HG03439 (cell line): ENCODE measurements at regions not wholly inside any gene's neighbourhood (a gene's known extent, or its start where the extent isn't known, plus 50 kb on each side); places are given as distances from the start of the nearest gene placed in this dataset.
A peak's percentile ranks its signal among the peaks of the same experiment; 100 is the strongest.

Experiments
- ATAC-seq: cut with Tn5 transposase; IDR thresholded peaks from one replicate; pipeline ENCODE4 v1.9.1; 2021; ENCODE audit warnings: mild to moderate bottlenecking, moderate library complexity; ENCODE audit not compliant: unreplicated experiment

GRCh38 chr1:193631306-193631705 is 444.9 kb upstream of the B3GALT2 start:
- ATAC-seq = no peak

- ATAC-seq = no peak
These were observed 443.5 kb upstream of the B3GALT2 start for GRCh38 chr1:193629875-193630274.

- no peak for ATAC-seq
These were observed 440.3 kb upstream of the B3GALT2 start for GRCh38 chr1:193626695-193627094.

DNA sequence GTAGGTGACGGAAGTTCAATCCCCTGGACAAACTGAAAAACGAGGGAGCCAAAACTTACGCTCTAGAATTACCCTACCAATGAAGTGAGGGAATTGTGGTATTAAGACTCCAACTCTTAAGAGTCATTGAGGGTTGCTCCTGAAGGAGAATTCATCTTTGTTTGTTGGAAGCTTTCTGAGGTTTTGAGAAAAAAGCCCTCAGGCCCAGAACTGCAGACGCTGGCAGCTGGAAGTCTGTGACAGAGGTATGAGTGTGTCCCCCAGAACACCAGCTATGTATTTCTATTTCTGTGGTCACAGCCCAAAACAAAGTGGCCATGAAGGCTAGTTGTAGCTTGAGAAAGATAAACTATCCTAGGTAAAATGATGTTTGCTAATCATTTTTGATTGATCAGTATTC is 438.8 kb upstream of the B3GALT2 start:
- ATAC-seq = no peak

- ATAC-seq = no peak
These were observed 433.5 kb upstream of the B3GALT2 start for GRCh38 chr1:193619911-193620310.

DNA sequence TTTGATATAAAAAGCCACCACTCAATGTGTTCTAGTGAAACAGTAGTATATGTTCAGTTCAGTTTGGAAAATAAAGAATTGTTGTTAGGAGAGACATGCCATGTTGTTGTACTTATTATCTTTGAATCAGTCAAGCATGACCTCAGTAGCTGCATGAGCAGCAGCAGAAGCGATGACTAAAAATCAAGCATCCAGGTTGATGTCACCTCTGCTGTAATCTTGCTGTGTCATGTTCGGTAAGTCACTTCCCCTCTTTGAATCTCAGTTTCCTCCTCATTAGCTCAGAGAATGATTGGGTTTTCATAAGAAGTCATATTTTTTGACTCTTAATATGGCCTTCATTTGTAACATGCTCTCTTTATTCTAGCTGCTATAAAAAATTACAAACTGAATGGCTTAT is 428.4 kb upstream of the B3GALT2 start:
- peak; percentile 73 for ATAC-seq

DNA sequence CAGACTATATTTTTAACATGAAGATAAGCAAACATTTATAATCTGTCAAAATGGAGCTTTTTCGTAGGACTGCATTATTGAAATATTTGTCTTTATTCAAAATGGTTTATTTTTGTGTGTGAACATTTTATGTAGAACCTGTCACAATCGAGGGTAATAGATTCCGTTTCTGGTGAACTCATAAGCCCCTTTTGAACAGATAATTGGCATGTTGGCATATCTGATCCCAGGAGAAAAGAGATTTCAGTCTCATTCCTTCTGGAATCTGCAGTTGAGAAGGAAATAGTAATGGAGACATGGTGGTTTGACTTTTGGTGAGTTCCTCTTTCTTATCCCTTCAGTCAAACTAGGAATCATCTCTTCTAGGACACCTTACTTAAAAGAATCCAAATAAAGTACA is 427.9 kb upstream of the B3GALT2 start:
- ATAC-seq = no peak

DNA sequence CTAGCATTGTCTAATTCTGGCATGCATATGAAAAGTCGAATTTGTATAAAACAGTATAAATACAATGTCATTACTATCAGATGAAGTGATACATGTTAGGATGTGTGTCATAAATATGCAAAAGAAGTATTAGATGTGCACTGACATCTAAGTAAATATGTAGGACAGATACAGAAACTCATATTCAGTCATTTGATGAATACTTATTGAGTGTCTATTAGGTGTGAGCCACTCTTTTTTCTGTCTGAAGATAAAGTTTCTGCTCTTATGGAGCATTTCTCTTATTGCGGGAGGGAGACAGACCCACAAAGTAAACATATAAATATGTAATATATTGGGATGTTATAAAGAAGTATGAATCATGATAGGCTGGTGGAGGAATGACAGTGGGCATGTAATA is 426.6 kb upstream of the B3GALT2 start:
- ATAC-seq = no peak

DNA sequence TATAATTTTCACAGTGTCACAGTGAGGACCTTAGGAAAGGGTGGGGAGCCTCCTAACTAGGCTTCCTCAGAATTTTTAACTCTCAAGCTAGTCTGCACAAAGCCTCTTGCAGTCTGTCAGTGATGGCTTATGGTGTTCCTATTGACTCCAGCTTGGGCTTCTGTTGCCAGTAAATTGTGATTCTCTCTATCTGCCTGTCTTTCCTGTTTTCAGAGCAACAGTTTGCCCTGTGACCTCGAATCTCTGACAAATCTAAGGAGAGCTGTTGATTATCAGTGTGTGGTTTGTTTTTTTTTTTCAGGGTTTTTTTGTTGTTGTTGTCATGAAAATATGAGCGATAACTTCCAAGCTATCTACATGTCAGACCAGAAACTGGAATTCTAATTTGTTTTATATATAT is 423.2 kb upstream of the B3GALT2 start:
- no peak for ATAC-seq

- no peak for ATAC-seq
These were observed 421.4 kb upstream of the B3GALT2 start for GRCh38 chr1:193607787-193608186.

DNA sequence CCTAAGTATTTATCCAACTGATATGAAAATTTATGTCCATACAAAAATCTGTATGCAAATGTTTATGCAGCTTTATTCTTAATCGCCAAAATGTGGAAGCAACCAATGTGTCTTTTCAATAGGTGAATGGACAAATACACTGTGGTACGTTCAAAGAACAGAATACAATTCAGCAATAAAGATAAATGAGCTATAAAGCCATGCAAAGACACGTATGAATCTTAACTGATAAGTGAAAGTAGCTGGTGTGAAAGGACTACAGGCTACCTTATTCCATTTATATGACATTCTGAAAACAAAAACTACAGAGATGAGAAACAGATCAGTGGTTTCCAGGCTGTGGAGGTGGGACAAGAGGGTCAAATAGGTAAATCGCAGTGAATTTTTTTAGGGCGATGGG is 419.6 kb upstream of the B3GALT2 start:
- no peak for ATAC-seq

- no peak for ATAC-seq
These were observed 416.3 kb upstream of the B3GALT2 start for GRCh38 chr1:193602705-193603104.

DNA sequence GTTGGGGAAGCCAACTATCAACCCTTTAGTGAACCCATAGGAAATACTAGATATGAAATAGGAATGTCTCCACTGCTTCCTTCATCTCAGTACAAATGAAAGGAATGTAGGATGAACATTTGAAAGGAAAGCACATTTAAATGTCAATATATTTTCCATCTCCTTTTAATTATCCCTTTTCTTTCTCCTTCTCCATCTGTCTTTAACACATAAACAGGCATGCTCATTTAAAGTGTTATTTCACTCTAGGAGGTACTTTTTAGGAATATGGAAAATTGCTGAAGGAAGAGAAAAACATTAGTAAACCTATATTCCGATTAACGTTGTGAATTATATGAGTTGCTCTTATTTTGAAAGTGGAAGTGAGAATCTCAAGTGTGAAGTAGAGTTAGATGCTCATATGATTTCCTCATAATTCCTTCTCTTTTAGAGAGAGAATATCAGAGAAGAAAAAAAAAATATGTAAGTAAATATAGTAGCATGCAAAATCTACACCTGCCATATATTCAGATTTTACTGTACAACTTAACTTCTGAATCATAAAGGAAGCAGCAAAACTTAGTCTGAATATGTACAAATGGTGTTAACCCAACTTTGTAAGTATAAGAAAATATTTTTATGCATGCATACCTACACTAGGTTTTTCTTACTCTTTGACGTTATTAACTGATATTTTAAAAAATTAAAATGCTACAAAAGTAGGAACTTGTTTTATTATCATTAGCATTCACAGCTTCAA is 406.9 kb upstream of the B3GALT2 start:
- ATAC-seq = no peak

- ATAC-seq = no peak
These were observed 405.9 kb upstream of the B3GALT2 start for GRCh38 chr1:193592317-193592716.

GRCh38 chr1:193590102-193590501 is 403.7 kb upstream of the B3GALT2 start:
- no peak for ATAC-seq

- no peak for ATAC-seq
These were observed 403.2 kb upstream of the B3GALT2 start for GRCh38 chr1:193589597-193590040.

GRCh38 chr1:193588311-193589082 is 402.1 kb upstream of the B3GALT2 start:
- no peak for ATAC-seq

GRCh38 chr1:193584731-193585239 is 398.4 kb upstream of the B3GALT2 start:
- ATAC-seq = no peak

- no peak for ATAC-seq
These were observed 394.9 kb upstream of the B3GALT2 start for GRCh38 chr1:193581341-193581740.

DNA sequence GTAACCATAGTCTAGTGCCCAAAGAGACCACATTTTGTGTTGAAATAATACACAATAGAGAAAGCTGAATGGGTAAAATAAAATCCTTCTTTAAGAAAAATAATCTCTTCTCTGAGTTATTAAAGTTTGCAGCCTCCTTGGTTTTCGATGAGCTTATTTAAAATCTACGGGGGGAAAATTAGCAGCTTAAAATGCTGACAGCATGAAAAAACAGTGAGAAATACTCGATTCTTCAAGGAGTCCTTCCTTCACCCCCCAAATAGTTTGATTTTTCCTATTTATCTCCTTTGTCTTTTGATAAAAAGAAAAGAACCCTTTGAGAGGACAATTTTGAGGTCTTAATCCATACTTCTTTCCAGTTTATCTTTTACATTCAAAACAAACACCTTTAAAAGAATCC is 394.0 kb upstream of the B3GALT2 start:
- no peak for ATAC-seq

- no peak for ATAC-seq
These were observed 392.9 kb upstream of the B3GALT2 start for GRCh38 chr1:193579323-193579722.

GRCh38 chr1:193574913-193575312 is 388.5 kb upstream of the B3GALT2 start:
- ATAC-seq = no peak
